ENCODE measurements at regions not wholly inside any gene's neighbourhood (a gene's known extent, or its start where the extent isn't known, plus 50 kb on each side); places are given as distances from the start of the nearest gene placed in this dataset.

DNA sequence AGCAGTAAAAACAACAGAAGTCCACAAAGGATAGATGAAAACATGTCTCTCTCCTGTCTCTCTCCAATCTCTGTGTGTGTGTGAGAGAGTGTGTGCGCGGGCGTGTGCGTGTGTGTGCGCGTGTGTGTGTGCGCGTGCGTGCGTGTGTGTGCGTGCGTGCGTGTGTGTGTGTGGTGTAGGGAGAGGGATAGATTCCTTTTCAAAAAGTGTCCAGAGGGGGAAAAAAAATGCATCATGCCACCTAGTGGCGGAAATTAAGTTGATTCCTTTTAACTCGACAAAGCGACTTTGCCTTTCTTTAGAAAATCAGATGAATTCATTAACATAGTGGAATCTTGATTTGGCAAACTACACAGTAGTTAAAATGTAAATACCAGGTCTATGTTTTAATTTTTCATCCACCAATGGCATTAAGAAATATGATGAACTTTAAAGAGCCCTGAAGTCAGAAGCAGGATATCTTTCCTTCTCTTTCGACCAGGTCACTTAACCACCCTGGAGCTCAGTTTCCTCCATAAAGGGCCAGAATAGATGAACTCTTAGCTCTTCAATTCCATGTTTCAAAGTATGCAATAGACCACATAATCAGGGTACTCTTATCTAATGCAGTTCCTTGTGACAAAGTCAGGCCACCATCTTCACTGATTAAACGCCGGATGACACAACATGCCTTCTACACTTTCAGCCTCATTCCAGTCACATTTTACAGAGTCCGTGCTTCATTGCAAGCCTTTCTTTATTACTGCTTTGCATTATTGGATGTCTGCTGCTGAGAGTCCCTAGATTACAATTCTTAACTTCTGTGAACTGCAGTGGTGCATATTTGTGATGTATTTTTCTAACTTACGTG lies 162.8 kb downstream of the FBXO8 start:
- DNase-seq, result peak; percentile 75

- peak; percentile 19 for DNase-seq
These were observed 163.6 kb downstream of the FBXO8 start for GRCh38 chr4:174119830-174120229.

GRCh38 chr4:174119051-174119450 lies 164.4 kb downstream of the FBXO8 start:
- no peak for DNase-seq

DNA sequence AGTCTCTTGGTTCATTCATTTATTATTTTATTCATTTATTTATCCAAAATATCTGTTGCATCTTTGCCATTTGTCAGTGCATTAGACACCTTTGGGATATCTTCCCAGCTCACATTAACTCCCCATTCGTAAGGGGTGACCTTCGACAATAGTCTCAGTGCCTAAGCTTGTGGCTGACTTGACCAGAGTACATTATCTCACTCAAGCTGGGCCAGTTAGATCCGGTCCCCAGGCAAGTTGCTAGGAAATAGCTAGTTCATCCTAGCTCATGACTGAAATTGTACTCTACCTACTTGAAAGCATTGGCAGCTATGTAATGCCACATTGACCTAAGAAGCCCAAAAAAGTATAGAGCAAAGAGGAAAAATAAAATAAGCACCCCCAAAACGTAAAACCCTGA lies 165.3 kb downstream of the FBXO8 start:
- DNase-seq, result no peak

DNA sequence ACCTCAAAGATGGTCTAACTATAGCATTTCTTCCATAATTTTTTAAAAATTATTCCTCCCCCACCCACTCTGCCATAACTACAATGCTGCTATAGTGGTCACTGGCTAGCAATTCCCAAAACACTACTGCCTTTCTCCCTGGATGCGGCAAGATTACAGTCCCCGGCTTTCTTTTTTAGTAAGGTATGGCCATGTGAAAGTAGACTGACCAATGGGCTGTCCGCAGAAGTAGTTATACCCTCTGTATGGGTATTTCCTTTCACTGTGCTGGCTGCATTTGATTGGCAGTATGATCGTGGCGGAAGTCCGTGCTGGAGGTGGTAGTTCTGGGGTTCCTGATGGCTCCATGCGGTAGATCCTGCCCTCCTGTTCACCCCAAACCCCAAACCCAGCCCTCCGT lies 166.0 kb downstream of the FBXO8 start:
- DNase-seq, result no peak

- DNase-seq, result no peak
These were observed 167.4 kb downstream of the FBXO8 start for GRCh38 chr4:174116021-174116420.

- DNase-seq, result peak; percentile 80
These were observed 172.0 kb downstream of the FBXO8 start for GRCh38 chr4:174111422-174111821.

DNA sequence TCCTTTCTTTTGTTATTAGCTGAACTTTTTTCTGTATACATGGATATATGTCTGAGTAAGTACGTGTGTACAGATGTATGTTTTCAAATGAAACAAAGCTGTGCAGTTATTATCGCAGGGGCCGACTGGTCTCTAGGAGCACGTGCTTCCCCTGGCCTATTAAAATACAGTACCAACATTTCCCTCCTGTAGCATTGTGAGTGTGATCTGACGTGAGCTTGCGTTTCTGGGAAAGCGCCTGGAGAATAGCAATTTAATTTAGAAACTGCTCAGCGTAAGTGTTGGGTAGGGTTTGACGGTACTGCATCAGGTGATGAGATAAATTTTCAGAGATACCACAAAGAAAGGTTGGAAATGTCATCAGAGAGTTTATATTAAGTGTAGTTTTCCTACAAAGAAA lies 173.3 kb downstream of the FBXO8 start:
- no peak for DNase-seq

- no peak for DNase-seq
These were observed 175.6 kb downstream of the FBXO8 start for GRCh38 chr4:174107746-174108354.

GRCh38 chr4:174105202-174105601 lies 178.3 kb downstream of the FBXO8 start:
- DNase-seq, result no peak

- no peak for DNase-seq
These were observed 182.6 kb downstream of the FBXO8 start for GRCh38 chr4:174100910-174101309.

DNA sequence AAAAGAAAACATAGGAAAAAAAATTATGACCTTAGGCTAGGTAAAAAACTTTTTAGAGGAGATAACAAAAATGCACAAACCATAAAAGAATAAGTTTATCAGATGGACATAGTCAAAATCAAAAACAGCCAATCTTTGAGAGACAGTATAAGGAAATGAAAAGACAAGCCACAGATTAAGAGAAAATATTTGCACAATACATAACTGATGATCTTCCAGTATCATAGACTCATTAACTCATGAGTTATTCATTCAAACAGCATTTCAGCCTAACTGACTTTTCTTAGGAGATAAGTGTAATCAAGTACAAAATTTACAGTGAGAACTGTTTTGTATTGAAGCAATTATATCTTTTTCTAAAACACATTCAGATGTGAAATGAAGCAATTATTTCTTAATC lies 183.8 kb downstream of the FBXO8 start:
- no peak for DNase-seq

- no peak for DNase-seq
These were observed 186.5 kb downstream of the FBXO8 start for GRCh38 chr4:174096999-174097398.

- no peak for DNase-seq
These were observed 187.0 kb downstream of the FBXO8 start for GRCh38 chr4:174096456-174096855.

GRCh38 chr4:174091130-174091529 lies 192.3 kb downstream of the FBXO8 start:
- no peak for DNase-seq

GRCh38 chr4:174089711-174090110 lies 193.8 kb downstream of the FBXO8 start:
- no peak for DNase-seq

DNA sequence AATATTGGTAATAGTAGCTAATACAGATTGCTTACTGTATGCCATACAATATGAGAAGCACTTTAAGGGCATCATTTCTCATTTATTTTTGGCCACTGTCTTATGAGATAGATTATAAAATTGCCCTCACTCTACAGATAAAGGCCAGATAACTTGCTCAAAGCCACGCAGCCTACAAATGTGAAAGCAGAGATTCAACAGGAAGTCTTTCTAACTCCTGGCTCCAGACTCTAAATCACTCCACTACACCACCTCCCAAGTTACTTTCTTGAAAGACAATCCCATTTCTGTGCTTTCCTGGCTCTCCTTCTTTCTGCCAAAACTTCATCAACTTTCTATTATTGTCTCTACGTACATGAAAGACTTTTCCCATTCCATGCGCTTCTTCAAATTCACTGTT lies 194.7 kb downstream of the FBXO8 start:
- no peak for DNase-seq

DNA sequence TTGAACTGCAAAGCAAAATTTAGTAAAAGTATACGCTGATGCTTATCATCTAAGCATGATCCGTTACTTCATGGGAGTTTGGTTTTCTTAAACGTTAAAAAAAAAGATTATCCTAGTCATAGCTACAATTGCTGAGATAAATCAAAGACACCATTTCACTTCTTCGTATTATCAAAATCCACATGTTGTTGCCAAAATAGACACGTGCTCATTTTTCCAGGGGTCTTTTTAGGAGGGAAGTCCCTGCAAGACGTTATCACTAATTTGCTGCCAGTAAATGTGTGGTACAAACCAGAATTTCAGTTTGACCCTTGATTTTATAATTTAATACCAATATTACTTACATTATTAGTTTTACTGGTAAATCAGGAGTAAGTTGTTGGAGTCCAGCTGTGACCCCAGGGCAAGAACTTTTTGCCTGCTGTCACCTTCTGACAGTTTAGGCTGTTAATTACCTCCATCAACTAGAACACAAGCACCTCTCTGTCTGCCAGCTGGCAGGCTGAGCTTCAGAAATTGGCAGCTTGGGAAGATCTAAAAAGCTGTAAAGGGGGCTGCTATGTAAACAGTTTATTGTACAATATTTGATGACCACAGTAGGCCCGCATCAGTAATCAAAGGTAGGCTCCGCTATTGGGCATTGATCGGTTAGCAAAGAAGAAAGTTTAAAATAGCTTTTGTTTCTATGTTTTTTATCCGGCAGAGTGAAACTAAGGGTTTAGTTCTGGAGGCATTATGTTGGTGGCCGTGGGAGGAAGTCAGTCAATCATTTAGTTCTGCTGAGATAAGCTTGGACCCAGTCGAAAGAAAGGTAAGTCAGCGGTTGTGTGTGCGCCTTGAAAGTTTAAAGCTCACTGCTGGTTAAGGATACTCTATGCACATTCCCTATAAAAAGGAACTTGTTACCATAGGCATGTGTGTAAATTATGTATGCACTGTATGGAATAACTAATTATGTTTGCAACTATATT lies 196.4 kb downstream of the FBXO8 start:
- peak; percentile 84 for DNase-seq

- no peak for DNase-seq
These were observed 198.5 kb downstream of the FBXO8 start for GRCh38 chr4:174084981-174085380.

DNA sequence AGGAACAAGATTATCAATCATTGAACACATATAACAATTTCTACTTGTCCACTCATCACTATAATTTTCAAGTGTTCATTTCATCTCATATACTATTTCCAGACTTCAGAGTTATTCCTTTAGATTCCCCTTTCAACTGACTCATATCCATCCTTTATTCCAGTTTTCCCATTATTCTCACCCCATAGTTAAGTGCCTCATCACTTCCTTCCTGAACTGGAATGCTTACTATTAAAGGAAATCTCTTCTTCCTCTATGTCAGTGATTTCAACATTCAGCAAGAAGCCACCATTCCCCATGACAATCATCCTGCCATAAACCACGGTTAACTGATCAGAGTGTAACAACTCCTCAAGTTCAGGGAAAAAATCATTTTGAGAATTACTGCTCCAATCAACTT lies 198.9 kb downstream of the FBXO8 start:
- no peak for DNase-seq

DNA sequence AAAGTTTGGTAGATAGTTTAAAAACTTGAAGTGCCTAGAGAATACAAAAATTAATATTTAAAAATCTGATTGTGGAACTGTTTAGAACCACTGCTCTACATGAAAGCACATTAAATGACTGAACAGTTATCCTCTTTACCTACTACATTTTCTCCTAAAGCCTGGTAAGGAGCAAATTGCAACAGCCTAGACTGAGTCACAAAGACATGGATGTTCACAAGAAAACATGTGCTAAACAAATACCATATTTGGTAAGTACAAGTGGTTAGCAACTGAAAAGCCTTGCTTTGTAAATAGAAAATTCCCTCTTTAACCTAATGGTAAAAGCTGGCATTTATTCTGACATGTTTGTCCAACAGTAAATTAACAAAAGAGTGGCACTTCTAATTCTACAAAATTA lies 203.1 kb downstream of the FBXO8 start:
- DNase-seq, result no peak

- no peak for DNase-seq
These were observed 211.9 kb downstream of the FBXO8 start for GRCh38 chr4:174071595-174071994.

DNA sequence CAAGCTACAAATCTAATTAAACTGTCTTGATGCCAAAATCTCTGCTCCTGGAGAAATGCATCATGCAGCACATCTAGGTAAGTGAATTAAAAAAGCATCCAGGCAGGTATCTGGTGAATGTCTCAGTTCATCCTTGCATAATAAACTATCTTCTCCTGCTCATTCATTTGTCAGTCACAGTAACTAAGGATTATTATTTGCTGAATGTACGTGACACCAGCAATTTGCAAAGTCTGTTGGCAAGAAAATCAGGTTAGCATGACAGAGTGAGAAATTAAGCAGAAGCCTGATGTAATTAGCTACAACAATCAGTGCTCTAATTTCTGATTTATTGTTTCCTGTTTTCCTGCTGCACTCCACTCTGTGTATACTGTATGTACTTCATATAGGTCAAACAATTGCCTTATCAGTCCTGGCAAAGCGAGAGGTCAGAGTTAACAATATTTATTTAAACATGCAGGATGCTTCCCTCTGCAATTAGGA lies 213.6 kb downstream of the FBXO8 start:
- DNase-seq, result no peak
